GM21447 (cell line): ENCODE measurements at regions not wholly inside any gene's neighbourhood (a gene's known extent, or its start where the extent isn't known, plus 50 kb on each side); places are given as distances from the start of the nearest gene placed in this dataset.
"Not testable (repeated sequence)": the region's sequence is repeated elsewhere in the genome, so short reads cannot be mapped to it uniquely, and the experiment has no call there.

Source experiments
- ATAC-seq: cut with Tn5 transposase; IDR thresholded peaks from one replicate; pipeline ENCODE4 v1.9.1; 2021; ENCODE audit not compliant: unreplicated experiment

GRCh38 chr13:109408591-109409382 is 377.6 kb downstream of the IRS2 start:
- ATAC-seq: no peak

DNA sequence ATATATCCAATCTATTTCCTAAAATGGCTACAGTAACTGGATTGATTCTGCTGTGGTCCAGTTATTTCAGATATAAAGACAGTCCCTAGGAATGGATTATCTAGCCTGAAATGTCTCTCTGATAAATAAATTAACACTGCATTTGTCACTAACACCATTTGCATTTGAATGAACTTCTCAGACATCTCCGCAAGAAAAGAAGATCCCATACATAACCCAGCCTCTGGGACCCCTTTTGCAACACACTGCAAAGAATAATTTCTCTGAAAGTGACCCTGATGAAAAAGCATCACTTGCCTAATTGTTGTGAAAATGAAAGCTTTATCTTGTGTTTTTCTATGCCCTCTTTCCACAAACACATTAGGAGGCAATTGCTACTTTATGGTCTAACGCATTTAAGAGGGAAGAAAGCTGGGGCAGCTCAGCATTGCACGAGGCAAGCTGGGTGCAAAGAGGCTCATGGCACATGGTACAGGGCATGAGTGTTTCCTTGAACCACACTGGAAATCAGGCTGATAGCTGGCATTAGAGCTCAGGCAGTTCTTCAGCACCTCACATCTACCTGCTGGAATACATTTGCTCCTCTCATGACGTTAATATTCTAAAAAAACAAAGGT is 379.9 kb downstream of the IRS2 start:
- ATAC-seq: no peak

GRCh38 chr13:109403012-109403421 is 383.4 kb downstream of the IRS2 start:
- no peak for ATAC-seq

- no peak for ATAC-seq
These were observed 384.5 kb downstream of the IRS2 start for GRCh38 chr13:109401891-109402290.

- ATAC-seq: no peak
These were observed 385.1 kb downstream of the IRS2 start for GRCh38 chr13:109401307-109401706.

- ATAC-seq: no peak
These were observed 385.6 kb downstream of the IRS2 start for GRCh38 chr13:109400624-109401257.

- ATAC-seq: no peak
These were observed 386.2 kb downstream of the IRS2 start for GRCh38 chr13:109400209-109400608.

DNA sequence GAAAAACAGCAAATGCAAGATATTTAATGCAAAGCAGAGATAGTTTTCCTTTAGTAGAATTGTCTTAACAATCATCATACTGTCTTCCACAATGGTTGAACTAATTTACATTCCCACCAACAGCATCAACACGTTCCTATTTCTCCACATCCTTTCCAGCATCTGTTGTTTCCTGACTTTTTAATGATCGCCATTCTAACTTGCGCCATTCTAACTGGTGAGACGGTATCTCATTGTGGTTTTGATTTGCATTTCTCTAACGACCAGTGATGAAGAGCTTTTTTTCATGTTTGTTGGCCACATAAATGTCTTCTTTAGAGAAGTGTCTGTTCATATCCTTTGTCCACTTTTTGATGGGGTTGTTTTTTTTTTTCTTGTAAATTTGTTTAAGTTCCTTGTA is 388.3 kb downstream of the IRS2 start:
- not testable (repeated sequence) for ATAC-seq

DNA sequence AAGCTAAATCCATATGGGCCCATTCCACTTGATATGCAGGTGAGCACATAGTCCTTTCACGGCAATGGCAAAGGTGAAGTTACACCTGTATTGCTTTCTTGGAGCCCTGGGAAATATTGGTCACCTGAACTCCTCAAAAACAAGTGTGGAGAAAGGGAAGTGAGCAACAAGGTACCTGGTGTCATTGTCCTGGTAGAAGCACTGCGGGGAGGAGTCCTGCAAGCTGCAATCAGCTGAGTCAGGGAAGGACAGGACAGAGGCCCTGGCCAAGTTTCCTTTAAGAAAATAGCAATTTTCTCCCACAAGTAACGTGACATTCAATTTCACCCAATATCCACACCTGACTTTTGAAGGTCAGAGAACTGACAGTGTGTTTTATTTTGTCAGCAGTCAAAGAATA is 389.1 kb downstream of the IRS2 start:
- ATAC-seq: no peak

GRCh38 chr13:109396266-109396665 is 390.1 kb downstream of the IRS2 start:
- ATAC-seq: no peak

GRCh38 chr13:109395014-109395413 is 391.4 kb downstream of the IRS2 start:
- ATAC-seq: no peak

DNA sequence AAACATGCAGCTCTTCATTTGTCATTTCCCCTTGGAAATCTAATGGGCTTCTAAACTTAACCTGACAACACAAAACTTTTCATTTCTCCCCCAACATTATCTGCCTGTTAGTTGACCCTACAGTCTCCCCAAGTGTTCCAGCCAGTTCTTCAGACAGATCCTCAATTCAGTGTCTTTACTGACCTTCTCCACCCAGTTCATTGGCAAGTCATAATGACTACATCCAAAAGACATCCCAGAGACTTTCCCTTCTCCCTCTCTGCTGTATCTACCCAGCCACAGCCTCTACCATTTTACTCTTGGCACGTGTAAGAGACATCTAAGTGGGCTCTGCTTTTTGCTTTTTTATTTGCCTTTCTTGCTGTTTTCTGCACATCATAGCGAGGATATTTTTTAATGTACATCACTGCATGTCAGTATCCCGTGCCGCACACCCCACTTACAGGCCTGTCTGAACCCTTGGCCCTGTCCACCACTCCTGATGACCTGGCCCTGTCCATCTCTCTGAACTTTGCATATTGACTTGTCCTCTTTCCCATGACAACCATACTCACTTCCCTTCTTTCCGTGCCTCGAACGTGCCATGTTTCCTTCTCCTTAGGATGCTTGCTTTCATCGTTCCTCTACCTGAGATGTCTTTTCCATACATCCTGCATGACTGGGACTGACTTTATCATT is 391.9 kb downstream of the IRS2 start:
- no peak for ATAC-seq

- no peak for ATAC-seq
These were observed 393.3 kb downstream of the IRS2 start for GRCh38 chr13:109393045-109393444.

GRCh38 chr13:109390391-109390790 is 396.0 kb downstream of the IRS2 start:
- ATAC-seq: no peak

DNA sequence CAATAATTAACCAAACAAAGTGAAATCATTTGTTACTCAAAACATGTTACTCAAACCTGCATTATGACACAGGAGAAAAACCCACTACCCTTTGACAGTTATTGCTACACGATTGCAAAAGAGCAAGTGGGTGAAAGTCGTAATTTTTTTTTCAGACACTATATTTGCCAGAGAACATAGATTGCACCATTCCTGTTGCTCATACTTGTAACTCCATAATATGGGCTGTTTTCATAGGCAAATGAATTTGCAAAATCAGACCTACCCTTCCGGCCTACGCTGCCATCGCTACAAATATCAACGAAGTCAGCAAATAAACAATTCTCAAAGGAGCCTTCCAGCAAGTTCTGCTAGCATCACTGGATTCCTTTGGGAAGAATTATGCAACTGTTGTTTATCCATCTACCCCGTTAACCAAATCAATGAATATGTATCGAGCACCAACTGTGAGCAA is 396.5 kb downstream of the IRS2 start:
- no peak for ATAC-seq

DNA sequence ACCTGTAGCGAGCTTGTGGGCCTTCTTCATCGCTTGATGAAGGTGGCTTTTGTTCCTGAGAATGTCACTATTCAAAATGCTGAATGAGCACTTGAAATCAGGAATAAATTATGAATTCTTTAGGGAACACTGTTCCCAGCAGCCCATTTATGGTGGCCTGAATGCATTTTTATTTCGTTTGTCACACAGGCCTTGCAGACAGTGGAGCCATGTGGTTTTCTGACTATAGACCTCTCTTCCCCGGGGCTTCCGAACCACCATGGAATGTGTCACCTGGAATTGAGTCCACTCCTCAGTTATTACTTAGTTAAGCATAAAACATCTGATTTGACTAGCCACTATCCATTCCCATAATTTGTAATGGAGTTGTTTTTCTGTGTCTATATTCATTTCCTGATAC is 396.9 kb downstream of the IRS2 start:
- no peak for ATAC-seq

DNA sequence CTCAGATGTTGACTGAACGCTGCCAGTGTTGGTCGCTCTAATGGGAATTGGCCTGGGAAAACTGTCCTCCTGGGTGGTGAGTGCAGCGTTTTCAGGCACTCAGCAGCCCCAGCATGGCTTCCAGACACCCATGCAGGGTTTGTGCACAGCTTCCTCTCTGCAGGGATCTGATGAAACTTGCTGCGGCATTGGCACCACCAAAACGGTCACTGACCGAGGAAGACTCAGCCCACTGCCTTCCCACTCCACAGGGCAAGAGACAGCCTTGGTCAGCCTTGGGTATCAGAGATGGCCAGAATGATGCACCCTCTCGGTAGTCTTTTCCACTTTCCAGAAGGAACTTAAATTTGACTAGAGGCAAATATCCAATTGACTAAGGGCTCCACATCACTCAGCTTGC is 398.9 kb downstream of the IRS2 start:
- ATAC-seq: no peak

DNA sequence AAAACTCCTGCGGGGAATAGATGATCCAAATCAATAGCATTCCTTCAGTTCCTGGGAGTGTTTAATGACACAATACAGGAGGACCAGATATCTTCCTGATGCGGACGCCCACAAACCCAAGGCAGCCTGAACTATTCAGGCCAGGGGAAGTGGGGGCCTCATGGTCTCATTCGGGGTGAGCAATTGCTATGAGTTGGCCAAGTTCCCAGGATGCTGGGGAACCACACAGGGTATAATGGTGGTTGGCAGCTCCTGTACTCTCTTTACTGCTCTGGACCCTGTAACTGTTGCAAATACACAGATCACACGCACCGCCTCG is 401.2 kb downstream of the IRS2 start:
- ATAC-seq: no peak

DNA sequence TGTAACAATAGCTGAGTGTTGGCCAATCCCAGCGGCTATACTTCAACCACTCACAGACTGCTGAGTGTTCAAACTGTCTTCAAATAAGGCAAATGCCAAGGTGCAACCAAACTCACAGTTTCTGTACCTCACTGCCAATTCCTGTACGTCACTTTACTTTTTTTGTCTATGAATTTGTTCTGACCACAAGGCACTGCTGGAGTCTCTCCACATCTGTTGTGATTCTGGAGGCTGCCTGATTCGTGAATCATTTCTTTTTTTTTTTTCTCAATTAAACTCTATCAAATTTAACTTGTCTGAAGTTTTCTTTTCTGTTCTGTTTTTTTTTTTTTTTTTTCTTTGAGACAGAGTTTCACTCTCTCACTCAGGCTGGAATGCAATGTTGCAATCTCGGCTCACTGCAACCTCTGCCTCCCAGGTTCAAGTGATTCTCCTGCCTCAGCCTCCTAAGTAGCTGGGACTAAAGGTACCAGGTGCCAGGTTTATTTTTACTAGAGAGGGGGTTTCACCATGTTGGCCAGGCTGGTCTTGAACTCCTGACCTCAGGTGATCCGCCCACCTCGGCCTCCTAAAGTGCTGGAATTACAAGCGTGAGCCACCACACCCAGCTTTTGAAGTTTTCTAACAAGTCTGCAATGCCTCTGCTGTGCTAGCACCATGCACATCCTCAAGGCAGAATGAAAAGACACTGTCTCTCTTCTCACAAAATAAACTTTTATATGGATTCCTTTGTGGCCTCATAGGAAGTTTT is 401.7 kb downstream of the IRS2 start:
- ATAC-seq: no peak

DNA sequence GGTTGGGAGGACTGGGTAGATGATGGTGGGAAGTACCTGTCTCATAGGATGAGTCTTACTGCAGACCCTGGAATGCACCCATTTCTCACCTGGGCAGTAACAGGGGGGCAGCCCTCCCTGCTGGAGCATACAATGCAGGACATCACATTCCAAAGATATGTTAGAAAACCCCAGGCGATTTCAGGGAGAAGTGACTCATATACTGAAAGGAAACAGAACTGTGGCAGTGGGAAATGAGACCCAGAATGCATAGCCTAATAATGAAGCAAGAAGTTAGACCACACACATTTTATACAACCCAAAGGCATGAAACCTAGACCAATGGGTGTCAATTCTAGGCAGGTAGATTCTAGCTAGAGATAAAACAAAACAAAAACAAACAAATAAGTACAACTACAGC is 402.7 kb downstream of the IRS2 start:
- no peak for ATAC-seq

- no peak for ATAC-seq
These were observed 404.7 kb downstream of the IRS2 start for GRCh38 chr13:109381546-109382180.
